GM18867 (cell line): ENCODE measurements at regions not wholly inside any gene's neighbourhood (a gene's known extent, or its start where the extent isn't known, plus 50 kb on each side); places are given as distances from the start of the nearest gene placed in this dataset.
"Not testable (repeated sequence)": the region's sequence is repeated elsewhere in the genome, so short reads cannot be mapped to it uniquely, and the experiment has no call there.

ENCODE experiments used
- ATAC-seq: cut with Tn5 transposase; IDR thresholded peaks from one replicate; pipeline ENCODE4 v1.9.1; 2021; ENCODE audit warnings: mild to moderate bottlenecking, moderate library complexity; ENCODE audit not compliant: unreplicated experiment

DNA sequence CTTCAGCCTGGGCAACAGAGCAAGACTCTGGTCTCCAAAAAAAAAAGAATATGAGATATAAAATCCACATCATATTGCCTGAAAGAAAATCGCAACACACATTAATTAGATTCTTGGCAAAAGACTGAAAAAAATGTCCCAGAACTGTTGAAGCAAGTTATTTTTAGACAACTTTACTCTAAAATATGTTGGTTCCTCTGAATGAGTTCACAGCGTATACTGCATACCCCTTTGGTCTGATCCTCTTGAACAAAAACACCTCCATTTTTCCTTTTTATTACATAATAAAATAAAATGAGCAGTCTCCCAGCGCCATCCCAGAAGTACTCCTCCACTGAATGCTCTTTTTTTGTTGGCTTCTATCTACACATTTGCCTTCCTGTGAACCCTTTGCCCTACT, 126.0 kb upstream of the TMEM170B start:
- ATAC-seq = no peak

GRCh38 chr6:11410539-11411307, 126.8 kb upstream of the TMEM170B start:
- no peak for ATAC-seq

GRCh38 chr6:11409371-11409770, 128.2 kb upstream of the TMEM170B start:
- ATAC-seq = no peak

GRCh38 chr6:11407414-11407813, 130.1 kb upstream of the TMEM170B start:
- ATAC-seq = no peak

- ATAC-seq = no peak
Observed at GRCh38 chr6:11404838-11405237, 132.7 kb upstream of the TMEM170B start.

DNA sequence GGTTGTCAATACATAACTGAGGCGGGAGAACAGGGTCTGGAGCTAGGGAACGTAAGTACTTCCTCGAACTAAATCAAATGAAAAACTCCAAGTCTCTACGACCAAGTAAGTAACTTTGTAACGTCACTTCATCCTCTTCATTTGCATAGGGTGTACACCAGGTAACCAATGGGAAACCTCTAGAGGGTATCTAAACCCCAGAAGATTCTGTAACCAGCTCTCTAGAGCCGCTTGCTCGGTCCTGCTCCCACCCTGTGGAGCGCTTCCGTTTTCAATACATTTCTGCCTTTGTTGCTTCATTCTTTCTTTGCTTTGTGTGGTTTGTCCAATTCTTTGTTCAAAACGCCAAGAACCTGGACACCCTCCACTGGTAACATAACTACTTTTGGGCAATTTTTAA, 133.5 kb upstream of the TMEM170B start:
- ATAC-seq = peak; percentile 44

DNA sequence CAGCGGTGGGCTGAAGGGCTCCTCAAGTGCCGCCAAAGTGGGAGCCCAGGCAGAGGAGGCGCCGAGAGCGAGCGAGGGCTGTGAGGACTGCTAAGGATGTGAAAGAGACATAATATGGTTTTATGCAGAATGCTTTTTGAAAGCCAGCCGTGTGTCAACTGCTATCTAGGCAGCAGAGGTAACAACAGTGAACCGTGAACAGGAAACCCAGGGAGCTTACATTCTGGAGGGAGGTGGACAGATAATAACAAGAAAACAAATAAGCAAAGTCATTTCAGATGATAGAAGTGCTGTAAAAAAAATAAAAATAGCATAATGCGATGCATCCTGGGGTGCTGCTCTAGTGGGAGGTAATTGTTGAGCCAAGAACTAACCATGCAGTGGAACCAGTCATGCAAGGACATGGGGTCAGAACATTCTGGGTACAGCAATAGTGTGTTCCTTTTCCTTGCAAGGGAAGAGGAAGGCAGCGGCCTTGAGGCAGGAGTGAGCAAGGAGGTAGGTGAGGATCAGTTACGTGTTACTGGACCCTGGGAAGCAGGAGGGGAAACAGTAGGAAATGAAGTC, 134.4 kb upstream of the TMEM170B start:
- ATAC-seq = no peak

DNA sequence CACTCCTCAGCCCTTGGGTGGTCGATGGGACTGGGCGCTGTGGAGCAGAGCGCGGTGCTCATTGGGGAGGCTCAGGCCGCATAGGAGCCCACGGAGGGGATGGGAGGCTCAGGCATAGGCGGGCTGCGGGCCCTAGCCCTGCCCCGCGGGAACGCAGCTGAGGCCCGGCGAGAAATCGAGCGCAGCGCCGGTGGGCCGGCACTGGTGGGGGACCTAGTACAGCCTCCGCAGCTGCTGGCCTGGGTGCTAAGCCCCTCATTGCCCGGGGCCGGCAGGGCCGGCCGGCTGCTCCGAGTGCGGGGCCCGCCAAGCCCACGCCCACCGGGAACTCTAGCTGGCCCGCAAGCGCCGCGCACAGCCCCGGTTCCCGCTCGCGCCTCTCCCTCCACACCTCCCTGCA, 135.0 kb upstream of the TMEM170B start:
- not testable (repeated sequence) for ATAC-seq

GRCh38 chr6:11401954-11402353, 135.6 kb upstream of the TMEM170B start:
- not testable (repeated sequence) for ATAC-seq

- no peak for ATAC-seq
Observed at GRCh38 chr6:11398451-11399326, 138.9 kb upstream of the TMEM170B start.

- ATAC-seq = no peak
Observed at GRCh38 chr6:11397622-11398450, 139.7 kb upstream of the TMEM170B start.

DNA sequence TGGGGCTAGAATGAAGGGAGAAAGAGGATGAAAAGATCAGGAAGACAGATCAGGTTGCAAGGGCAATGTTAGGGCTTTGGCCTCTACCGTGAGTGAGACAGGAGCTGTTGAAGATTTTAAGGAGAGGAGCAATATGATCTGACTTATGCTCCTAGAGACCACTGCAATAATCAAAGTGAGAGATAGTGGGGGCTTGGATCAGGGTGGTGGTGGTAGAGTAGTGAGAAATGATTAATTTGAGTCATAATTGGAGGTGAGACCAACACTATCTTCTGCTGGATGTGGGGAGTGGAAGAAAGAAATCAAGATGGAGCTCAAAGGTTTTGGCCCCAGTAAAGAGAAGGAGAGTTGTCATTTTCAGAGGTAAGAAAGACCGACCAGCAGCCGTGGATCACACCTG, 140.7 kb upstream of the TMEM170B start:
- ATAC-seq = no peak

DNA sequence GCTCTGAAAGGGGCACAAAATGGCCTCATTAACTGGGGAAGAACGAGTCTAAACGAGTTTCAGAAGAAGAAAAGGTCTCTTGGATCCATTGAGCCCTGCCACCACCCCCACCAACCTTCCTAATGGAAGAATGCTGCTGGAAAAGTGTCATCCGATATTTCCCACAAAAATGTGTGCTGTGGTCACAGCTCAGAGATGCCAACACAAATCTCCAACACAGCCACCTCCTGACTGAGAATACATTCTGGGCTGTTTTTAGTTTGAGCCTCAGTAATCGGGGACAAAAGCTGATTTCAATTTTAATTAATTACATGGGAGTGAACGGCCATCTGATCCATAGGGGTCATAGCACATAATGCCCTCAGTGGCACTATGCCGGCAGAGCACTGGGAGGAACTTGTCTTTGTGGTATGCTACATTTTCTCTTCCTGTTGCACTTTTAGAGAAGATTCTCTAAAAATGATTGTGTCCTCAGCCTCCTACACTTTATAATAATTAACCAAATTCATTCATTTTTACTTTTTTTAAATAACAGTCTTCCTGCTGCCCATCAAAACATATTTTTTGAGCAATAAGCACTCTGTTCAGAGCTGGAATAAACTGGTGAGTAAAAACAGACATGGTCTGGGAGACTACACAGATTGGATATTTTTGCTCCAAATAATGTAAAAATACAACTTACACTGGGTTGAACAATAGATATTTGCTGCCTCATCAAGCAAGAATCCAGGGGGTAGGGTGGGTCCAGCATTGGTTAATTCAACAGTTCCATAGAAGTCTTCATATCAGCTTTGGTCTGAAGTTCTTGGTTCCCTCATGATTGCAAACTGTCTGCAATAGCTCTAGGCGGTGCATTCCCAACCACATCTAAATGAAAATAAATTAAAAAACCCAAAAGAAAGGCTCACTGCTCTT, 143.6 kb upstream of the TMEM170B start:
- no peak for ATAC-seq

DNA sequence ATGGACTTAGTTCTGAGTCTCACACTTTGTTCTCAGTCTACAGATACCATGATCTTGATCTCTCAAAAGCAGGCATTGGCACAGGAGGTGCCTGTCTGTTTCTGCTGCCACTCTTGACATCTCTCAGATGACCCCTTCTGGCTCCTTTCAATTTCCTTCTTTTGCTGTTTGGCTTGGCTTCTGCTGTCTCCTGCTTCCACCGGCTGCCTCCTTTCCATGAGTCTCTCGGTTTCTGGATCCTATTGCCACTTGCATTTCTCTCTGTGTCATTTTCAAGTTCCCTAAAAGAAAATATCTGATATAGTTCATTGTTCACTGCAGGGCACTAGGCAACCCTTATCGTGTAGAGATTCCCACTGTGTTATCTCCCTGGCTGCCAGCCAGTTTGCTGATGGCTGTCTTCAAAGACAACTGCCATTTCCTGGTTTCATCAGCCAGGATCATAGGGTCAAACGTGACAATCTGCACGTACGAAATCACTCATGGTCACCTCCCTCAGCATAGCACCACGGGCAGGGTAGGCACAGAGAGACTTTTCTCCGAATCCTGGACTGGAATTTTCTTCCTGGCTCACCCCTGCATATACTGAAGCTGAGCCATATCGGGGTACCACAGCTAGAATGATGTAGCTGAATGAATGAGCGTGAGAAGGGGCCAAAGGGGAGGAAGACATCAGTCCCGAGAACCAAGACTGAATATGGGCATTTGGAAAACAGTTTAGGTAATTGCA, 144.6 kb upstream of the TMEM170B start:
- no peak for ATAC-seq

- ATAC-seq = no peak
Observed at GRCh38 chr6:11391934-11392777, 145.4 kb upstream of the TMEM170B start.

- ATAC-seq = no peak
Observed at GRCh38 chr6:11389977-11390376, 147.6 kb upstream of the TMEM170B start.

DNA sequence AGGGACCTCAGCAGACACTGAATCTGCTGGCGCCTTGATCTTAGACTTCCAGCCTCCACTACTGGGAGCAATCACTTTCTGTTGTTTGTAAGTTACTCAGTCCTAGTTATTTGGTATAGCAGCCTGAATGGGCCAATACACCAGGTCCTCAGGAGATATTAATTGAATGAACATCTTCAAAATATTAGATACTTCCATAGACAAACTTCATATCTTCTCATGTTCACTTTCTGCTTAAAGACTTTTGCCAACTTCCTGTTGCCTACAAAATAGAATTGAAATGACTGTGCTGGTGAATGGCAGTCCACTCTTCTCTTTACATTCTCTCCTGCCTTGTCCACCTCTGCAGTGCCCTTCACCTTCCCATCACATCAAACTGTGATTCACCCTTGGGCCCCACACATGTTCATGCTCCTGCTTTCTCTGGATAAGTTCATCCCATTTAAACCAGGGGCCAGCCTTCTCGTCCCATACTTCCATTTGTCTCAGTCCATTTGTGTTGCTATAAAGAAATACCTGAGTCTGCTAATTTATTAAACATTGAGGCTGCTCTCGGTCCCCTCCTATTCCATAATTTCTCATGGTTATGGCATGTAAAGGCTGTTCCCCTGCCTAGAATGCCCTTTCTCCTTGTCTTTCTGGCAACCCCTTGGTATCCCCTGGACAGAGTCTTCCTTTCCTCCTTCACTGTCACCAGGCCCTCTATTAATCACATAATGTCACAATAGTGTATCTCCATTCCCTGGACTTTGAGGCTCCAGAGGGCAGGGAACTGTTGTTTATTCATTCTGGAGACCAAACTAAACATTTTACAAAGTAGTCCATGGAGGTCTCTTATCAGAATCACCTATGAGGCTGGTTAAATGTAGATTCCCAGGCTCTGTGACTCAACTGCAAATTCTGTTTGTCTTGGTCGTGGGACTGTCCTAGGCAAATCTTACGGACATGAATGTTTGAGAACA, 148.3 kb upstream of the TMEM170B start:
- ATAC-seq = no peak
